ENCODE measurements at regions not wholly inside any gene's neighbourhood (a gene's known extent, or its start where the extent isn't known, plus 50 kb on each side); places are given as distances from the start of the nearest gene placed in this dataset.

GRCh38 chr3:73143401-73143800 lies 81.9 kb downstream of the EBLN2 start:
- no peak for TF ChIP-seq CTCF (IDR thresholded peaks at IDR 0.05; ENCODE audit: insufficient read depth, low read length, poor library complexity, severe bottlenecking)
- no peak for TF ChIP-seq EZH2phosphoT487 (conservative IDR thresholded peaks at IDR 0.05; ENCODE audit: low read length)
